GM19351 (cell line): ENCODE measurements at regions not wholly inside any gene's neighbourhood (a gene's known extent, or its start where the extent isn't known, plus 50 kb on each side); places are given as distances from the start of the nearest gene placed in this dataset.
"Not testable (repeated sequence)": the region's sequence is repeated elsewhere in the genome, so short reads cannot be mapped to it uniquely, and the experiment has no call there.

Experiments
- ATAC-seq: cut with Tn5 transposase; IDR thresholded peaks from one replicate; pipeline ENCODE4 v1.9.1; 2021; ENCODE audit warnings: mild to moderate bottlenecking, moderate library complexity; ENCODE audit not compliant: unreplicated experiment

DNA sequence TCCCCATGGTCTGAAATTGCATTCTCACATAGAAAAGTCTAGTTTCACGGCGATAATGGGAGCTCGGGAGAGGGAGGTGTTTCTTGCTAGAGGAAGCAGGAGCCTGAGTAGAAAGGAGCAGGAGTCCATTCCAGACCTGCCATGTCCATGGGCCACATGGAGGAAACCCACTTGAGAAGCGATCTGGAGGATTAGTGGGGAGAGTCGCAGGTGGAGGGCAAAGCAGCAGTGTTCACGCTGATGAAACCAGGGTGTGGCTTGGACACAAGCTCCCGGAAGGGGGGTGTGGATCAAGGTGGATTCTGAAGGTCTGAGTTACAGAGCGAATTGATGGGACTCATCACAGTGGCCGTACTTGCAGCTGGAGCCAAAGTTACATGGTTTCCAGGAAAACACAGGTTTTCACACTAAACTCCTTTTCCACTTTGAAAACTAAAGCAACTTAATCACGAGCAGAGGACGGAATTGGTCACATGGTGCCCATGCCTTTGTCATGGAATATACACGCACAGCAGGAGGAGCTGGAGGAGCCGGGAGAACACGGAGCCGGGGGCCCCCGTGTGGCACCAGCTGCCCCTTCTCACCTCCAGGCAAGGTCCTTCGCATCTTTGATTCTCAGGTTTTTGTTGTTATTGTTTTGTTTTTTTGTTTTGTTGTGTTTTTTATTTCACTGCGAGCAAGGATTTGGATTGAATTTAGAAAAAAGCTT lies 255.1 kb upstream of the MYT1L start:
- no peak for ATAC-seq

DNA sequence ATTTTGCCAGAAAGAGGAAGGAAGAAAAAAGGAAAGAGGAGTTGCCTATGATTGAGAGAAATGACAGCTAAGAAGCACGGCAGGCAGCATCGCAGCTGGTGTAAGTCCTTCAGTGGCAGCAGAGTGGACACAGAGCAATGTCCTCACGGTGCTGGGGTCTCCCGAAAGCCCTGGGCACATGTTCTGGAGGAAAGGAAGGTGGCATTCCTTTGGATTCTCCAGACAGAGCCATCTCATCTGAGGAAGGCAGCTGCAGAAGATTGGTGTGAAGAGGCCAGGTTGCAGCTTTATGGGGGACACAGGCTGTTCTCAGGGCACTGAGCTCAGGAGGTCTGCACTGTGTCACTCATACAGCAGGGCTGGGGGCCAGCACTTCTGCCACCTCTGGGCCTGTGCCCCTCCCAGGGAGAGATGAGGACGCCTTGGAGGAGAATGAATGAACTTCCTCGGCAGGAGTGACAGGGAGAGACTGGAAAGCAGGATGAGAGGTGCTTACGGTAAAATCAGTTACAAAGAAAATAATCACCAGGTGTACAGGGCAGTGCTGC lies 252.0 kb upstream of the MYT1L start:
- no peak for ATAC-seq

DNA sequence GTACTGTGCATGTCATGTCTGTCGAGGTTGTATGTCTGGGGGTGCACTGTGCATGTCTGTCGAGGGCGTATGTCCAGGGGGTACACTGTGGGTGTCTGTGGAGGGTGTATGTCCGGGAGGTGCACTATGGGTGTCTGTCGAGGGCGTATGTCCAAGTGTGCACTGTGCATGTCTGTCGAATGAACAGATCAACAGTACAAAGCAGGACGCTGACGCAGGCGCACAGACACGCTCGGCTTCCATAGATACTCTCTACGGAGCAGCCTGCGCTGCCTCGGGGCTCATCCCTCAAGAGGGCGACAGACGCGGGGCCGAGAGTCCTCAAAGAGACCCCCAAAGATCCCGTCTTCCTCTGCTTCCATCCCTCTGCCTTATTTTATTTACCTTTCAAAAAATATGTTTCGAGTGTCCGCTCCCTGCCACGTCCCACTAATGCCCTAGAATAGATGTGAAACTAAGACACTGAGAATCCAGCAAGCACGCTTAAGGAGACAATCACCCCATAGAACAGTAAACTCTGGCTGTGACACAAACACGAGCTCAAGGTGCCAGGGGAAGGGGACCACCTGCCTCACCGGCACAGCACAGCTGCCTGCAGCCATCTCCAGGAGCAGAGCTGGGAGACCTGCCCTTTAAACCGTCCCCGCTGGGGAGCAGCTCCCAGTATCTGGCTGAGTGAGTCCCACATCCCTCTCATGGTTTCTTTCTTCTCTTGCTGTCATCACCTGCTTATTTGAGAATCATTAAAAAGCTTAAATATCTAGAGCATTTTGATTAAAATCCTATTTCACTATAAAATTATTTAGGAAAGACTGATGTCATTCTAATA lies 250.5 kb upstream of the MYT1L start:
- no peak for ATAC-seq

DNA sequence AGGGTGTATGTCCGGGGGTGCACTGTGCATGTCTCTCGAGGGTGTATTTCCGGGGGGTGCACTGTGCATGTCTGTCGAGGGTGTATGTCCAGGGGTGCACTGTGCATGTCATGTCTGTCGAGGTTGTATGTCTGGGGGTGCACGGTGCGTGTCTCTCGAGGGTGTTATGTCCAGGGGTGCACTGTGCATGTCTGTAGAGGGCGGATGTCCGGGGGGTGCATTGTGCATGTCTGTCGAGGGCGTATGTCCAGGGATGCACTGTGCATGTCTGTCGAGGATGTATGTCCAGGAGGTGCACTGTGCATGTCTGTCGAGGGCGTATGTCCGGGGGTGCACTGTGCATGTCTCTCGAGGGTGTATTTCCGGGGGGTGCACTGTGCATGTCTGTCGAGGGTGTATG lies 249.8 kb upstream of the MYT1L start:
- not testable (repeated sequence) for ATAC-seq

DNA sequence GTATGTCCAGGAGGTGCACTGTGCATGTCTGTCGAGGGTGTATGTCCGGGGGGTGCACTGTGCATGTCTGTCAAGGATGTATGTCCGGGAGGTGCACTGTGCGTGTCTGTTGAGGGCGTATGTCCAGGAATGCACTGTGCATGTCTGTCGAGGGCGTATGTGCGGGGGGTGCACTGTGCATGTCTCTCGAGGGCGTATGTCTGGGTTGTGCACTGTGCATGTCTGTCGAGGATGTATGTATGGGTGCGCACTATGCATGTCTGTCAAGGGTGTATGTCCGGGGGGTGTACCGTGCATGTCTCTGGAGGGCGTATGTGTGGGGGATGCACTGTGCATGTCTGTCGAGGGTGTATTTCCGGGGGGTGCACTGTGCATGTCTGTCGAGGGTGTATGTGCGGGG lies 249.3 kb upstream of the MYT1L start:
- ATAC-seq, result no peak

DNA sequence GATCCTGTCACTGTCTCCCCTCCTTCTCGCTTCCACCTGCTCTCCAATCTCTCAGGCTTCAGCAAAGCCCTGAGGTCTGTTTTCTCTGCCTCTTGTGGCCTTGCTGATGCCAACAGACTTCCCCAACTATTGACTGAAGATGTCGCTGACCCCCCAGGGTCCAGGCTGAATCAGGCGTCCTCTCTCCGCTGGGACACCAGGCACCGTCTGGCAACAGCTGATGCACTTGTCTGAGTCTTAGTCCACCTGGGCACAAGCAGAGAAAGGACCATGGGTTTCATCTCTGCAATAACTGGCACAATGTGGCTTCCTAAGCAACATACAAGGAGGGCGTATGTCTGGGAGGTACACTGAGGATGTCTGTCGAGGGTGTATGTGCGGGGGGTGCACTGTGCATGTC lies 248.7 kb upstream of the MYT1L start:
- no peak for ATAC-seq

DNA sequence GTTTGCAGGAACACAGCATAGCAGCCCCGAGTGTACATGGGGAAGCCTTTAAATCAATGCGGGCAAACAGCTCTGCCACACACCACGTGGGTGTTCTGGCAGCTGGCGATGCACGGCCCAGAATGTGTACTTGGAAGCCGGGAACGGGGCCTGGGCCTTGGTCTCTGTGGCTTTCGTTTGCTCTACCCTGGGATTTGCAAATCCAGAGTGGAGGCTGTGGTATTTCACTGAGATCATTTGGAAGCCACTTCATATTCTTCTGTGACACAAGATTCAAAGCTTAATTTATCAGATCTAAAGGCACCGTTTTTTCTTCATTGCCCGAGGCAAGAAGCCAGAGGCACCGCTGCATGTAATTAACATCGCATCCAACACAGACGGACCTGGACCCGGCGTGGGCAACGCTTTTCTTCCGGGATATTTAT lies 246.3 kb upstream of the MYT1L start:
- no peak for ATAC-seq

DNA sequence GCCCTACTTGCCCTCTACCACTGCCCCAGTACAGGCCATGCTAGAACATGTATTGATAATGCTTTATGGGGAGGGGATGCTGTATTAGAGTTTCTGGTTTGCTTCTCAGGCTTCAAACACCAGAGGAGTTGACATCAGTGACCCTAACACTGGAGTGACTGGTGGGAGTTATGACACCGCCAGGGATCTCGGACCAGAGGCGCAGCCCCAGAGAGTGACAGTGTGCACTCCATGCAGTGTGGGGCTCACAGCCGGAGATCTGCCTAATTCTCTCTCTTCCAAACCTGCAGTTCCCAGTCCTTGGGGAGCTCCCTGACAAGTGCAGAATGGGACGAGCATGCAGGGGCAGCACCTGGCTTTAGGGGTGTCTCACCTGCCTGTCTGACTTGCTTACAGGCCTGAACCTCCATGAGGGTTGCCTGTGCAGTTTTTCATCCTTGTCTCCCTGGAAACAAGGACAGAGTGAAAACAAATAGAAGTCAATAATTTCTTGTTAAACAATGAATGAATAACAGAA lies 244.9 kb upstream of the MYT1L start:
- no peak for ATAC-seq

DNA sequence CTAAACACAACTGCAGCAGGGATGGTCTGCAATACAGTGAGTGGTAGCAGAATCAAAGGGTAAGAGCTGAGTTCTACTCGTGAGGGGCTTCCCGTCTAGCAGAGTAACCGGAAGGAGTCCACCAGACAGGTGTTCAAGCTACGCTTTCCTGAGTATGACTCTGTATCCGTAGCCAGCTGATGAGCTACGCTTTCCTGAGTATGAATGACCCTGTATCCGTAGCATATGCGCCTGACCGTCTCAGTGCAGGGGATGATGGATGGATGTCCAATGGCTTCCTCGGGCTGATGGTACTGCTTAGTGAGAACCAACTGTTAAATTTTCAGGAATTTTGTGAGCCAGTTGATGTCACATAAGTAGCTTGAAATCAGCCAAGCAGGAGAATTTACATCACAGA lies 244.1 kb upstream of the MYT1L start:
- ATAC-seq, result no peak

DNA sequence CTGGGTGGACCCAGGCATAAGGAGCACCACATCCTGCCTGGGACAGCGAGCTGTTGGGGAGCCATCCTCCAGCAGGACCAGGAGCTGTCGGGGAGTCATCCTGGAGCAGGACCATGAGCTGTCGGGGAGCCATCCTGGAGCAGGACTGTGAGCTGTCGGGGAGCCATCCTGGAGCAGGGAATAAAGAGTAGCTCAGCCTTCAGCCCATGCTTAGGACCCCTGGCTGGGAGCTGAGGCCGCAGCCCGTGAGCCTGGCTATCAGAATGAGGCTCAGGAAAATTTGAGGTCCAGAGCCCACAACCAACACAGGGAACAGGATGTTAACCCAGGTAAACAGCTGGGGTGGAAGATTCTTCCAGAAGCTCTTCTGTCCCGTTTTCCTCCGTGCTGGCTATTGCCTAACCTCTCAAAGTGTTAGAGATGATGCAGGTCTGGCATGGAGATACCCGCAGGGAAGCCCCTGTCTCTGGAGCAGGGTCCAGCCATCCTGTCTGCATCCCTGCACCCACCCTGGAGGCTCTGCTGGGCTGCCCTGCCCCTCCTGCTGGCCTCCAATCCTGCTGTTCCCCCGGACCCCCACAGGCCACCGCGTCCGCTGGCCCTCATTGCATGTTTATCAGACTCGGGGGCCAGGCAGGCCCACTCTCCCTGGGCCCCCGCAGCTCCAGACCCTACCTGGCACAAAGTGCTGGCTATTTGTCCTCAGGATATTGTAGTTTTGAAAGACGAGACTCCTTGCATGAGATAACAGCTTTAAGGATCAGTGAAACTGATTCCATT lies 243.5 kb upstream of the MYT1L start:
- ATAC-seq, result no peak

DNA sequence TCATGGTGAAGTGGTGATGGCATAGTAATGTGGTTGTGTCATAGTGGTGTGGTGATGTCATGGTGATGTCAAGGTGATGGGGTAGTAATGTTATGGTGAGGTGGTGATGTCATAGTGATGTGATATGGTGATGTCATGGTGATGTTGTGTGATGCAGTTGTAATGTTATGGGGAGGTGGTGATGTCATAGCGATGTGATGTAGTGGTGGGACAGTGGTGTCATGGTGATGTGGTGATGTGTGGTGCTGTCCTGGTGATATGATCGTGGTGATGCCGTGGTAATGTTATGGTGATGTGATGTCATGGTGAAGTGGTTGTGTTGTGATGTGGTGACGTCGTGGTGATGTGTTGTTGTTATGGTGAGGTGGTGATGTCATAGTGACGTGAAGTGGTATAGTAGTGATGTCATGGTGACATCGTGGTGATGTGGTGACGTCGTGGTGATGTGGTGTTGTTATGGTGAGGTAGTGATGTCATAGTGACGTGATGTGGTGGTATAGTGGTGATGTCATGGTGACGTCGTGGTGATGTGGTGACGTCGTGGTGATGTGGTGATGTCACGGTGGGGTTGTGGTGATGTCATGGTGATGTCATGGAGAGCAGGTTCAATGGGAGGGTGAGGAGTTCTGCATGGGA lies 242.7 kb upstream of the MYT1L start:
- ATAC-seq, result no peak

DNA sequence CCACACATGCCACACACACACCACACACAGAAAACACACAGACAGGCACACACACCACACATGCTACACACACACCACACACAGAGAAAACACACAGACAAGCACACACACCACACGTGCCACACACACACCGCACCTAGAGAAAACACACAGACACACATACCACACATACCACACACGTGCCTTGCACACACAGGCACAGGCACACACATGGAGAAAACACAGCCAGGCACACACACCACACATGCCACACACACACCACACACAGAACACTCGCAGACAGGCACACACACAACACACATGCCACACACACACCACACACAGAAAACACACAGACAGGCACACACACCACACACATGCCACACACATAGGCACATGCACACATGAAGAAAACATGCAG lies 242.1 kb upstream of the MYT1L start:
- ATAC-seq, result no peak

DNA sequence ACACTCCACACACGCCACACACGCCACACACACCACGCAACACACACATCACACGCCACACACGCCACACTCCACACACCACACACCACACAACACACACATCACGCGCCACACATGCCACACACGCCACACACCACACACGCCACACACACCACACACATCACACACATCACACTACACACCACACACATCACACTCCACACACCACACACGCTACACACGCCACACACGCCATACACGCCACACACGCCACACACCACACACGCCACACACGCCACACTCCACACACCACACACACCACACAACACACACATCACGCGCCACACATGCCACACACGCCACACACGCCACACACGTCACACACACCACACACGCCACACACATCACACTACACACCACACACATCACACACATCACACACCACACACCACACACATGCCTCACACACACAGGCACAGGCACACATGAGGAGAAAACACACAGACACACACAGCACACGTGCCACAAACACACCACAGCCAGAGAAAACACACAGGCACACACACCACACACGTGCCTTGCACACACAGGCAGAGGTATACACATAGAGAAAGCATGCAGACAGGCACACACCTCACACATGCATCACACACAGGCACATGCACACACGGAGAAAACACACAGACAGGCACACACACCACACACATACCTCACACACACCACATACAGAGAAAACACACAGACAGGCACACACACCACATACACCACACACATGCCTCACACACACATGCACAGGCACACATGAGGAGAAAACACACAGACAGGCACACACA lies 241.5 kb upstream of the MYT1L start:
- no peak for ATAC-seq

DNA sequence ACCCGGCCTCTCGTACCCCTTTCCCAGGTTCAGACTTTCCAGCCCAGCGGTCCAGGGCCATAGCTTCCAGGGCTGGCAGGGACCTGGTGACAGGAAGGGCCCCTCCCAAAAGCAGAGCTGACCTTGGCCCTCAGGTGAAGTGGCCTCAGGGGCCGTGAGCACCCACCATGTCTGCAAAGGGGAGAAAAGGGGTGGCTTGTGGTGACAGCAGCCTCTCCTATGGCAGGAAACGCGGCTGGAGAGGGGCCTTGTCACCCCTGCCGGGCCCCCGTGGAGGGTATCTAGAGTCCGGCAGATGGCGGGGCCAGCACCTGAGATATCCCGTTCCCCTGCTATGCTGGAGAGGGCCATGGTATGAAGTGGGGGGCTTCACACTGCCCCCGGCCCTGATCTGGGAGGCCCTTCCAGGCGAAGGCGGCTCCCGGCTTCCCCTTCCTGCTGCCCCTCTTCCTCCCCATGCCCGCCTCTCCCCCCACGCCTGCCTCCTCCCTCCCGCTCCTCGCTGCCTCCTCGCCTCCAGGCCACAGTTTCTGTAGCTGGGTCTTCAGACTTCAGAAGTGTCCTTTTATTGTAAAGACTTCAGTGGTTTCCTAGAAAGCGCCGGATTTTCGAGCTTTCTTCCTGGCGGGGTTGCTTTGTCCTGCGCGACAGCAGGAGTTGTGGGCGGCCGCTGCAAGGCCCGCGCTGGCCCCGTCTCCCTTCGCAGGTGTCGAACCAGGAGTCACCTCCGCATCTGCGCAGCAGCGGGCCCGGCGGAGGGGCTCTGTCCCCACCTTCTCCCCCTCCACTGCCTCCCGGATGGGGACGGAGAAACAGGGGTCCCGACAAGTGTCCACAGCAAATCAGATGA lies 240.5 kb upstream of the MYT1L start:
- no peak for ATAC-seq

DNA sequence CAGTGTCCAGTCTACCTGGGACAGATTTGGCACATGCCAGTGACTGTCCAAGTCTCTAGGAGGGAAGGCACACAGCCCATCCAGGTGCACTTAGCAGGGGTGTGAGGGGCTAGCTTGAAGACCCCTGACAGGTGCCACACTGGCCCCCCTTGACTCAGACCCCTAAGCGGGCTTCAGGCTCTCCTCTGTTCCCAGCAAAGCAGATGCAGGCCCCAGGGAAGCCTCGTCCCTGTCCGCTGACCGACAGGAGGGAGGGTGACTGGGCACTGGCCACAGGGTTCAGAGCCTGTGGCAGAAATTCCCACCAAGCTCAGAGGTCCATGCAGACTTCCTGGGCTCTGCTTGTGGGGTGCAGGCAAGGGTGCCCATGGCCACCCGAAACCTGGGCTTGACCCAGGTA lies 239.8 kb upstream of the MYT1L start:
- ATAC-seq, result no peak

DNA sequence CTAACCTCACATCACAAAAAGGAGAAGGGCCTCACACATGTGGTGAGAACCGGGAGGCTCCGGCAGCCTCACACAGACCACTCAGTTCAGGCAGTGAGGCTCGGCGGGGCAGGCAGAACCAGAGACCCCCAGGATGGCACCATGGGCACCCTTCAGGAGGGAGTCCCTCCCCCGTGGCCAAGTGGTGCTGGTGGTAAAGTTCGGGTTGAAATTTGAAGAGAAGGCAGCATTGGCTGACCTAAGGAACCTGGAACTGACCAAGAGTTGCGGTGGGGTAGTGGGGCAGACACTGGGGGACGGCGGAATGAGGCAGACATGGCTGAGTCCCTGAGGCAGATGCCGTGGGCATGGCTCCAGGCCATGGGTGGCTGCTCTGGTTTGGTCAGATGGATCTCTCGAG lies 239.3 kb upstream of the MYT1L start:
- no peak for ATAC-seq

DNA sequence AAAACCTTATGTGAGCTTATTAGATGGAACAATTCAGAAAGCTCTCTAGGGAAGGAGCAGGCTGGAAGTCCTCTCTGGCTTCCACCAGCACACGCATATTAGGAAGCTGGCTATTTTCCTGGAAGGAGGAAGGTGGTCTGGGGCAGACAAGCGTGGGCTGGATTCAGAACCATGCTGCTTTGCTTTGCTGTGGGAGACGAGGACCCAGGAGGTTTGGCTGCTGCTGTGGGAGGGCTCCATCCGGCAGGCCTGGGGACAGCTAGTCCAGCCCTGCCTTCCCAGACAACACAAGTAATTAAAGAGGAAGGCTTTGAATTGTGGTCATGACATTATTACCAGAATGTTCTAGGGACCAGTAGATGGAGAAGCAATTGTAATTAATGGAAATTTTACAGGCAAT lies 238.8 kb upstream of the MYT1L start:
- no peak for ATAC-seq

DNA sequence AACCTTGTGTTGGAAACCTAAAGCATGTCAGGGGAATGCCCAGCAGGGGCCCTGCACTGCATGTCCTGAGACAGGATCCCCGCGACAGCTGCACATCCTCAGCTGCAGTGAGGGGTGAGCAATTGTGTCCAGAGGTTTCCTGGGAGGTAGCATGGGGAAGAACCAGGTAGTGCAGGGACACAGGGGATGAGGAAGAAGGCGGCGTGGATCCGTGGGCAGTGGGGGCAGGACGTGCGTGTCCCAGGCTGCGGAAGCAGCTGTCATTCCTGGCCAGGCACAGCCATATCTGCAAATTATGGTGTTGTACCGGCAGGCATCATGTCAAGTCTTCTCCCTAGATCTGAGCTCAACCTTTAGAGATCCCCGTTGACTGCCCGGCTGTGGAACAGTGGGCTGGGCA lies 238.2 kb upstream of the MYT1L start:
- ATAC-seq, result no peak

DNA sequence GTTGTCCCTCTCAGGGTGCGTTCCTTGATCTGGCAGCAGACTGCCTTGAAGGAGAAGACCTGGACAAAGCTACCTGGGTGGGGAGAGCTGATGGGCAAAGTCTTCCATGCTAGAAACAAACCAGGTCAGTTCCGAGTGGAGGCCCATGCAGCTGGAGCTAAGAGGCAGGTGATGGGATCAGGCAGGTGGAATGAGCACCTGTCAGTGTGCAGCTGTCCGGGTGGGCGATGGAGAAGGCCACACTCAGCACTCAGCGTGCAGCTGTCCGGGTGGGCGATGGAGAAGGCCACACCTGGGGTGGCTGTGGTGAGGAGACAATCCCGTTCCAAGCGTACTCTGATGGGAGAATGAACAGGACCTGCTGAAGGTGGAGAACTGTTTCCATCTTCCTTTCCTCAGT lies 237.3 kb upstream of the MYT1L start:
- no peak for ATAC-seq
